ENCODE measurements at regions not wholly inside any gene's neighbourhood (a gene's known extent, or its start where the extent isn't known, plus 50 kb on each side); places are given as distances from the start of the nearest gene placed in this dataset.

DNA sequence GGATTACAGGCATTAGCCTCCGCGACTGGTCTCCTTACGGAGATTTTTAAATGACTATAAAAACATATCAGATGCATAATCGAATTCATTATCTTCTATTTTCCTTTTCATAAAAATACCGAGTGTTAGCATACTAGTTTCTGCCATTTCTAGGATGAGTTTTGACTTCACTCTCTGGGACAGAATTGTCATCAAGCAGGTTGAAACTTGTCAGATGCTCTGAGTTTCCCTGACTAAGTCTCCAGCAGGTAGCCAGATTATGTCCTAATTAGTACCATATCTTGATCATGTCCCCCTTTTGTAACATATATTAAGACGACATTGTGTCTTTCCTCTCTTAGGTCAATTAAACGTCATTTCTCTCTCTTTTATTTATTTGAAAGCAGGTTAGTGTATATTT lies 103.5 kb upstream of the RASSF8 start:
- TF ChIP-seq, protein P1, sequence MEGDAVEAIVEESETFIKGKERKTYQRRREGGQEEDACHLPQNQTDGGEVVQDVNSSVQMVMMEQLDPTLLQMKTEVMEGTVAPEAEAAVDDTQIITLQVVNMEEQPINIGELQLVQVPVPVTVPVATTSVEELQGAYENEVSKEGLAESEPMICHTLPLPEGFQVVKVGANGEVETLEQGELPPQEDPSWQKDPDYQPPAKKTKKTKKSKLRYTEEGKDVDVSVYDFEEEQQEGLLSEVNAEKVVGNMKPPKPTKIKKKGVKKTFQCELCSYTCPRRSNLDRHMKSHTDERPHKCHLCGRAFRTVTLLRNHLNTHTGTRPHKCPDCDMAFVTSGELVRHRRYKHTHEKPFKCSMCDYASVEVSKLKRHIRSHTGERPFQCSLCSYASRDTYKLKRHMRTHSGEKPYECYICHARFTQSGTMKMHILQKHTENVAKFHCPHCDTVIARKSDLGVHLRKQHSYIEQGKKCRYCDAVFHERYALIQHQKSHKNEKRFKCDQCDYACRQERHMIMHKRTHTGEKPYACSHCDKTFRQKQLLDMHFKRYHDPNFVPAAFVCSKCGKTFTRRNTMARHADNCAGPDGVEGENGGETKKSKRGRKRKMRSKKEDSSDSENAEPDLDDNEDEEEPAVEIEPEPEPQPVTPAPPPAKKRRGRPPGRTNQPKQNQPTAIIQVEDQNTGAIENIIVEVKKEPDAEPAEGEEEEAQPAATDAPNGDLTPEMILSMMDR (IDR thresholded peaks at IDR 0.05; ENCODE audit: poor library complexity, severe bottlenecking), result no peak
- no peak for TF ChIP-seq SMC3 (conservative IDR thresholded peaks at IDR 0.05; ENCODE audit: poor library complexity)
- TF ChIP-seq, protein P2, sequence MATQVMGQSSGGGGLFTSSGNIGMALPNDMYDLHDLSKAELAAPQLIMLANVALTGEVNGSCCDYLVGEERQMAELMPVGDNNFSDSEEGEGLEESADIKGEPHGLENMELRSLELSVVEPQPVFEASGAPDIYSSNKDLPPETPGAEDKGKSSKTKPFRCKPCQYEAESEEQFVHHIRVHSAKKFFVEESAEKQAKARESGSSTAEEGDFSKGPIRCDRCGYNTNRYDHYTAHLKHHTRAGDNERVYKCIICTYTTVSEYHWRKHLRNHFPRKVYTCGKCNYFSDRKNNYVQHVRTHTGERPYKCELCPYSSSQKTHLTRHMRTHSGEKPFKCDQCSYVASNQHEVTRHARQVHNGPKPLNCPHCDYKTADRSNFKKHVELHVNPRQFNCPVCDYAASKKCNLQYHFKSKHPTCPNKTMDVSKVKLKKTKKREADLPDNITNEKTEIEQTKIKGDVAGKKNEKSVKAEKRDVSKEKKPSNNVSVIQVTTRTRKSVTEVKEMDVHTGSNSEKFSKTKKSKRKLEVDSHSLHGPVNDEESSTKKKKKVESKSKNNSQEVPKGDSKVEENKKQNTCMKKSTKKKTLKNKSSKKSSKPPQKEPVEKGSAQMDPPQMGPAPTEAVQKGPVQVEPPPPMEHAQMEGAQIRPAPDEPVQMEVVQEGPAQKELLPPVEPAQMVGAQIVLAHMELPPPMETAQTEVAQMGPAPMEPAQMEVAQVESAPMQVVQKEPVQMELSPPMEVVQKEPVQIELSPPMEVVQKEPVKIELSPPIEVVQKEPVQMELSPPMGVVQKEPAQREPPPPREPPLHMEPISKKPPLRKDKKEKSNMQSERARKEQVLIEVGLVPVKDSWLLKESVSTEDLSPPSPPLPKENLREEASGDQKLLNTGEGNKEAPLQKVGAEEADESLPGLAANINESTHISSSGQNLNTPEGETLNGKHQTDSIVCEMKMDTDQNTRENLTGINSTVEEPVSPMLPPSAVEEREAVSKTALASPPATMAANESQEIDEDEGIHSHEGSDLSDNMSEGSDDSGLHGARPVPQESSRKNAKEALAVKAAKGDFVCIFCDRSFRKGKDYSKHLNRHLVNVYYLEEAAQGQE (IDR thresholded peaks at IDR 0.05; ENCODE audit: borderline replicate concordance), result no peak
- no peak for TF ChIP-seq EP300 (conservative IDR thresholded peaks at IDR 0.05; ENCODE audit: poor library complexity, severe bottlenecking)
- no peak for TF ChIP-seq RAD21 (conservative IDR thresholded peaks at IDR 0.05)
- TF ChIP-seq TAF1 (IDR thresholded peaks at IDR 0.05; ENCODE audit: low read depth), result no peak
- TF ChIP-seq POLR2AphosphoS5 (IDR thresholded peaks at IDR 0.05), result no peak

Data from neural cell (in vitro differentiated cells).